ENCODE measurements at regions not wholly inside any gene's neighbourhood (a gene's known extent, or its start where the extent isn't known, plus 50 kb on each side); places are given as distances from the start of the nearest gene placed in this dataset.

- TF ChIP-seq, protein P1, sequence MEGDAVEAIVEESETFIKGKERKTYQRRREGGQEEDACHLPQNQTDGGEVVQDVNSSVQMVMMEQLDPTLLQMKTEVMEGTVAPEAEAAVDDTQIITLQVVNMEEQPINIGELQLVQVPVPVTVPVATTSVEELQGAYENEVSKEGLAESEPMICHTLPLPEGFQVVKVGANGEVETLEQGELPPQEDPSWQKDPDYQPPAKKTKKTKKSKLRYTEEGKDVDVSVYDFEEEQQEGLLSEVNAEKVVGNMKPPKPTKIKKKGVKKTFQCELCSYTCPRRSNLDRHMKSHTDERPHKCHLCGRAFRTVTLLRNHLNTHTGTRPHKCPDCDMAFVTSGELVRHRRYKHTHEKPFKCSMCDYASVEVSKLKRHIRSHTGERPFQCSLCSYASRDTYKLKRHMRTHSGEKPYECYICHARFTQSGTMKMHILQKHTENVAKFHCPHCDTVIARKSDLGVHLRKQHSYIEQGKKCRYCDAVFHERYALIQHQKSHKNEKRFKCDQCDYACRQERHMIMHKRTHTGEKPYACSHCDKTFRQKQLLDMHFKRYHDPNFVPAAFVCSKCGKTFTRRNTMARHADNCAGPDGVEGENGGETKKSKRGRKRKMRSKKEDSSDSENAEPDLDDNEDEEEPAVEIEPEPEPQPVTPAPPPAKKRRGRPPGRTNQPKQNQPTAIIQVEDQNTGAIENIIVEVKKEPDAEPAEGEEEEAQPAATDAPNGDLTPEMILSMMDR (conservative IDR thresholded peaks at IDR 0.05; ENCODE audit: low read depth) = no peak
- CTCF ChIA-PET = no interaction called here
- H3K27ac ChIP-seq = no peak overlapping the region
- no peak for DNase-seq (ENCODE audit: low spot score)
- POLR2A ChIA-PET (ENCODE audit: low non-redundant PET) = no interaction called here
These were observed 338.3 kb downstream of the POU4F1 start for GRCh38 chr13:78265098-78265497.

DNA sequence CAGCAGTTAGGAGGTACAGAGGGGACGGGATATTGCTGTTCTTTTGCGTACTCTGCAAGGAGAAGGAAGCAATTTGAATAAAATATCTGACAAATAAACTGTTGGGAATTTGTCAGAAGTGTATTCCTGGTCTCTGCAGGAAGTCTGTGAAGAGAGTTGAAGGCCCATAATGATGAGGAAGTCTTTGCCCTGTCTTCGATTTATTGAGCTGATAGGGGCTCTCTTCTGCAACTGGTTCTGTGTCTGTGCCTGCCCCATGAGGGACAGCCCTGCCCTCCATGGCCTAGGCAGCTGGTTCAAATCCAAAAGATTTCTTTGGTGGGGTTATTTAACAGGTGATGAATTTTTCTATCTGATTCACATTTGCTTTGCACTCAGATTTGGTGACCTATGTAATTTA is 339.7 kb upstream of the EDNRB start:
- CTCF ChIA-PET = no interaction called here
- POLR2A ChIA-PET (ENCODE audit: low non-redundant PET) = no interaction called here
- DNase-seq (ENCODE audit: low spot score) = no peak
- no peak overlapping the region for H3K27ac ChIP-seq
- TF ChIP-seq, protein P1 (conservative IDR thresholded peaks at IDR 0.05; ENCODE audit: low read depth) = no peak

DNA sequence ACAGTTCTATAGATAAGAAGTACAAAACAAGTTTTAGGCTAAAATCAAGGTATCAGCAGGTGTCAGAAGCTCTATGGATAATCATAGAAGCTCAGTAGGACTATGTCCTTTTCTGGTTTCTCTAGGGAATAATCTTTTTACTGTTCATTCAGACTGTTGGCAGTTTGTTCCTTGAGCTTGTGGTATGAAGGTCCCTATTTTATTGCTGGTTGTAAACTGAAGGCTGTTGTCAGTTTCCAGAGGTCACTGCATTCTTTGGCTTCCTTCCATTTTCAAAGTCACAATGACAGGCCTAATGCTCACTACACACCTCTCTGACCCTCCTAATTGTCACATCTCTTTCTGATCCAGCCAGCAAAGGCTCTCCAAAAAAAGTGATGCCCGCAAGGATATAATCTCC is 337.9 kb upstream of the EDNRB start:
- ChIA-PET CTCF (interaction anchor here (0.7 kb wide), 1 partner anchor 534 kb away, joined by 5 read pairs; no protein-coding TSS in a partner anchor), POLR2A (ENCODE audit: low non-redundant PET) (no interaction called here)
- no peak overlapping the region for H3K27ac ChIP-seq
- no peak for DNase-seq (ENCODE audit: low spot score)
- TF ChIP-seq, protein P1 (conservative IDR thresholded peaks at IDR 0.05; ENCODE audit: low read depth) = no peak

GRCh38 chr13:78254113-78254512 is 335.5 kb upstream of the EDNRB start:
- no peak for DNase-seq (ENCODE audit: low spot score)
- H3K27ac ChIP-seq = no peak overlapping the region
- TF ChIP-seq, protein P1 (conservative IDR thresholded peaks at IDR 0.05; ENCODE audit: low read depth) = no peak
- POLR2A ChIA-PET (ENCODE audit: low non-redundant PET) = no interaction called here
- CTCF ChIA-PET = no interaction called here

GRCh38 chr13:78247362-78247761 is 328.7 kb upstream of the EDNRB start:
- ChIA-PET CTCF (no interaction called here), POLR2A (ENCODE audit: low non-redundant PET) (no interaction called here)

GRCh38 chr13:78241278-78241919 is 322.8 kb upstream of the EDNRB start:
- TF ChIP-seq, protein P1 (conservative IDR thresholded peaks at IDR 0.05; ENCODE audit: low read depth) = peak; percentile 48
- H3K27ac ChIP-seq = no peak overlapping the region
- ChIA-PET CTCF (interaction anchor here (0.6 to 1.2 kb wide), 6 partner anchors 59 to 1096 kb away, joined by 3 to 4 read pairs (median 4); no protein-coding TSS in a partner anchor), POLR2A (ENCODE audit: low non-redundant PET) (no interaction called here)
- peak; percentile 22 for DNase-seq (ENCODE audit: low spot score)

More at GRCh38 chr13:78247362-78247761, 328.7 kb upstream of the EDNRB start:
- H3K27ac ChIP-seq = no peak overlapping the region
- TF ChIP-seq, protein P1 (conservative IDR thresholded peaks at IDR 0.05; ENCODE audit: low read depth) = no peak
- no peak for DNase-seq (ENCODE audit: low spot score)
